ENCODE measurements at regions not wholly inside any gene's neighbourhood (a gene's known extent, or its start where the extent isn't known, plus 50 kb on each side); places are given as distances from the start of the nearest gene placed in this dataset.
"Not testable (repeated sequence)": the region's sequence is repeated elsewhere in the genome, so short reads cannot be mapped to it uniquely, and the experiment has no call there.

- DNase-seq, result no peak
Observed at GRCh38 chr1:184851822-184852746, 97.4 kb upstream of the EDEM3 start.

DNA sequence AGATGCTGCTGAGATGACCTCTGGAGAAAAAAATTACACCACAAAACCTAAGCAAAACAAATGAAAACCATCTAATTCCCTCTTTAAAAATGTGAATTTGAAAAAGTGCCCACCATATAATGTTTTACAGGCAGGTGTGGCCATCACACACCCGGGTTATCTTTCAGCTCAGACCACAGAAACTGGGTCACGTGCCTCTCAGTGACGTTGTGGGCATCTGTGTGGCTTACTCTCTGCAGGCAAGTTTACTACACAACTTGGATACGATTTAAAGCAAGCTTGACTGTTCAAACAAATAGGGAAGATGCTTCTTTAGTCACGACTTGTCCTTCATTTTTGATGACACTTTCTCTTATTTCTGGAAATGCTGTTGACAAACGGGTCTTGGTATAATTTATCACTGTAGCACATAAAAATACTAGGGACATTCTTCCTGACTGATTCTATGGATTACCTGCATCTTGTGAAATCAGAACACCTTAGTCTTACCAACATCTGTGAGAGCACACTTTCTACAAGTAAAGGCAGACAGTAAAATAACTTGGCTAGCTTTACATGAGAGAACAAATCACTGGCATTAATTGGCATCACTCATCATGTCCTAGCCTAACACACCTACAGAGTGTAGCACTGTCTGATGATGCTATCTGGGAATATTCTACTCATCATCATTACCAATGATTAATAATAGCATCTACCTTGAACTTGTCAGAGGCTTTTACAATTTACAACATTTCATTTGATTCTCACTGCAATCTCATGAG lies 89.3 kb upstream of the EDEM3 start:
- no peak for DNase-seq

DNA sequence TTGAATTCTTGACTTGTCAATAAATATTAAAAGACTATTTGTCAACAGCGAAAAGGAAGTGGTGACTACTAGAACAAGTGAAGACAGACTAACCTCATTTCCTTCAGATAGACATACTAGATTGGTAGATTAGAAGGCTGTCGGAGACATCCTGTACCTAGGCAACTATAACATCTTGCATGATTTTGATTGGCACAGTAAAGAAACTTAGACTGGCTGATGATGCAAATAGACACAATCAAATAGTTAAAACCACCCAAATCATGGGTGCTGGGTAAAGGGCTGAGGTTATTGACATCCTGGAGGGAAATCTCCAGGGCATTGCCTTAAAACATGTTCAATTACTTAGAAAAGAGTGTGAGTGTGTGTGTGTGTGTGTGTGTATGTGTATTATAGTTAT lies 85.9 kb upstream of the EDEM3 start:
- DNase-seq, result no peak

- peak; percentile 39 for DNase-seq
Observed at GRCh38 chr1:184838504-184838951, 83.9 kb upstream of the EDEM3 start.

GRCh38 chr1:184836934-184837895 lies 82.6 kb upstream of the EDEM3 start:
- DNase-seq, result no peak

DNA sequence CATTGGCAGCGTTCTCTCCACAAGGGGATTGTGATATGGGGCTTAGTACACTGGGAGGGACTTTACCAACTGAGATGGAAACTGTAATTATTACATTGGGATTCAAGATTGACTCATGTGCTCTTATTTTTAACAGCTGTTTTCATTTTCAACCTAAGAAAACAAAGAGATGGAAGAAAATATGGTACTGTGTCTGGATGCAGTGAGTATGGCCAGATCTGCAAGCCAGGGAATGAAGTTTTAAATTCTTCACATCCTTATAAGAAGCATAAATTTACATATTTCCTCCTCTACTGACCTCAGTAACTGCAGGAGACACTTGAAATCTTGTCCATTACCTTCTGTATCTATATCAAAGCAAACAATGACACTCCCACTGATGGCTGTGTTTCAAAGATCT lies 81.5 kb upstream of the EDEM3 start:
- no peak for DNase-seq

- not testable (repeated sequence) for DNase-seq
Observed at GRCh38 chr1:184833994-184834393, 79.3 kb upstream of the EDEM3 start.

GRCh38 chr1:184832517-184832916 lies 77.9 kb upstream of the EDEM3 start:
- no peak for DNase-seq

- not testable (repeated sequence) for DNase-seq
Observed at GRCh38 chr1:184829496-184829895, 74.8 kb upstream of the EDEM3 start.

GRCh38 chr1:184828369-184828717 lies 73.7 kb upstream of the EDEM3 start:
- DNase-seq, result no peak

DNA sequence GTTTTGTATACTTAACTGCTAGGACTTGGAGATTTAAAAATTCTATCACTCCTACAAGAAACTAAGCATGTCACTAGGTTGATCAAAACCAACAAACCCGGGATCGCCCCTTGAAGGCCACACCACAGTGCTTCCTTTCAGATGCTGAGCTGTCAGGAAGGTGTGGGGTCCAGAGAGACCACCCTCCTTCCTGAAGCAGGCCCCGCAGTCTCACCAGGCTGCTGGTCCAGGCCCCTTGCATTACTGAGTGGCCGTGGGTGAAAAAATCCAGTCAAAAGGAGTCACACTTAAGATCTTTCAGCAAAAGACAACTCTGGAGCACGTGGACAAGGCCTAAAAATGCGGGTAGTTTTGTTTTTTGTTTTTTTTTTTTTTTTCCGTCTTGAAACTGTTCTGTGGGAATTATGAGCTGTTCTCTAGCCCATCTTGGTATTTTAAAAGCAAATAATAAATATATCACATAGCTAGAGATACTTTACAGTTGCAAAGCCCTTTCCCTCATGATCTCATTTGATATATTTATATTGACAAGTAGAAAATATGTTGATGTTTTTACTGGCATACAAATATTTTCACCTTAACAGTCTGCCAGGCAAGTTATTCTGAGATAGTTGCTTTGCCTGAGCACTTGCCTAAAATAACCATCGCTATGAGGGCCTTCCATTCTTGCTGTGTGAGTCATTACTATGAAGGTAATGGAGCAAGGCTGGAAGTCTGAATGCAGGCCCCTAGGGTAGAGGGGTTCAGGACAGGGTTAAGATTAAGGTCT lies 73.1 kb upstream of the EDEM3 start:
- no peak for DNase-seq

DNA sequence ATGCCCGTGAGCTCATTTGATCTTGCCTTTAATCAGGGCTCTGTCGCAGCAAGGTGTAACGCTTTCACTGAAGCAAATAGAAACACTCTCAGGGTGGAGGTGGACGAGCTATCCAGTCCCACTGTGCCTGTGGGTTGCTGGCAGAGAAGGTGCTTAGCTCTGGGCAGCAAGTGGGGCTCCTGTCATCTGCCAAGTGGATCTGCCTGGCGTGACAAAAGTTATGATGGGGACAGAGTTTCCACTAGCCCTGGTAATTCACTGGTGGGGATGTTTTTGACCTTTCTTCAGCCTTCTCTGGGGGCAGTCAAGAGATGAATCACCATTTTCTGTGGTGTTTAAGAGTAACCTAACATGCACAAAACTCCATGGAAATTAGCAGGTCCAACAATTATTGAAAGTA lies 71.3 kb upstream of the EDEM3 start:
- DNase-seq, result no peak

DNA sequence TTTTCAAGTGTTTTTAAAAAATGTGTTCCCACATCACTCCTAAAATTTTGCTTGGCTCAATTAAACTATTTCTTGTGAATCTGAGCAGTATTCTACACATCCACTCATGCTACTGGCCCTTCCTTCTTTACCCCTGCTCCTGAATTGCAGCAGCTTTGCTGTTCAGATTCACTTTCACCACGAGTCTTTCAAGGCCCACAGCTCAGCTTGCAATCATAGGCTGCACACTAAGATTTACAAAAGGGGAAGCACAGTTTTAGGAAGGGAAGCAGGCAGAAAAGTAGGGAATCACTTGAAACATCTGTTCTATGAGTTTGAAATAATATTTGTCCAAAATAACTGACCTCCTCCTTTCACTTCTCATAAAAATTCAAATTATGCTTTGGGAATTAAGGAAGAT lies 70.9 kb upstream of the EDEM3 start:
- DNase-seq, result no peak

- DNase-seq, result no peak
Observed at GRCh38 chr1:184824691-184825323, 70.1 kb upstream of the EDEM3 start.

- DNase-seq, result no peak
Observed at GRCh38 chr1:184823080-184823479, 68.4 kb upstream of the EDEM3 start.

DNA sequence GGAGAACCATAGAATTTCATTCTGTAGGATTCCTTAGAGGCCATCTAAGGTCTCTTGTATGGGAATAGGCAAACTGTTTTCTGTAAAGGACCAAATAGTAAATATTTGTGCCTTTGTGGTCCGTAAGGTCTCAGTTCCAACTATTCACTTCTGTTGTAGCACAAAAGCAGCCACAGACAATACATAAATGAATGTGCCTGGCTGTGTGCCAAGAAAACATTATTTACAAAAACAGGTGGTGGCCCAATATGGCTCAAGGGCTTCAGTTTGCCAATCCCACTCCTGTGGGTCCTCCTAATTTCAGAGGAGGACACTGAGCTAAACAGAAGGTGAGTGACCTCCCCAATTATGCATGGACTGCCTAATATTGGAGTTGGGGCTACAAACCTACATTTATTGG lies 67.6 kb upstream of the EDEM3 start:
- no peak for DNase-seq

- DNase-seq, result no peak
Observed at GRCh38 chr1:184821658-184822057, 67.0 kb upstream of the EDEM3 start.

DNA sequence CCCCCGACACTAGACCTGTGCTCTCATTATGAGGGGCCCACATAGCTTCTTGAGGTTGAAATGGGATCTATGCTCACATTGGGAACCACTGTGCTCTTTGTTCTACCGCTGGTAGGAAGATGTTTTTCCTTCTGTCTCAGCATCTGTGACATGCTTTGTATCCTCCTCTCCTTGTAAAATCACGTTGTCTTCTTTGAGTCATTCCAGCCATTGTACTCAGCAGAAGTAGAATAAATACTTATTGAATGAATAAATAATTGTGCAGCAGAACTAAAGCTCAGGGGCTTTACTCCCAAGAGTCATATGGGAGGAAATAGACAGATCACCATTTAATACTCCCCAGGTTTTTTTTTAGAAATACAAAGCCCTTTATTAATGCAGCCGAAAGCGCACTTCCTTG lies 66.3 kb upstream of the EDEM3 start:
- DNase-seq, result no peak

DNA sequence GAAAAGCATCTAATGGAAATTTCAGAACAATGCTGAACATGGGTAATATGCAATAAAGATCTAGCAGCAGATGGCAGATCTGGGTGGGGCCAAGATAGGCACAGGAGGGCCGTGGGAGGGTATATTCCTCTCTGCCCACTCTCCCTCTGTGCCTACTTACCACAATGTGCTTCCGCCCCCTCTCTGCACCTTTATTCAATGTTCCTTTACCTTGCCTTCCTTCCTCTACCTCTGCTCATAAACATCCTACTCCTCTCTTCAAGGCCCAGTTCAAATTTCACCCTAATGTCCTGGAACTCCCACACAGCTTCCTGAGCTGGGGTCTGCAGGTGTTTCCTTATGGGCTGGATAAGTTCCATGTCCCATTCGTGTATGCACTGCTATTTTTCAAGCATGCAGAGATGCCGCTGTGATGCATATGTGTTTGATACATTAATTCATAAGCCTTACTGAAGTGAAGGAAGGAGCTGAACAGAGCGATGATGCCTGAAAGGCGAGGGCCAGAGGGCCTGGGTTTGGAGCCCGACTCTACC lies 65.6 kb upstream of the EDEM3 start:
- no peak for DNase-seq

DNA sequence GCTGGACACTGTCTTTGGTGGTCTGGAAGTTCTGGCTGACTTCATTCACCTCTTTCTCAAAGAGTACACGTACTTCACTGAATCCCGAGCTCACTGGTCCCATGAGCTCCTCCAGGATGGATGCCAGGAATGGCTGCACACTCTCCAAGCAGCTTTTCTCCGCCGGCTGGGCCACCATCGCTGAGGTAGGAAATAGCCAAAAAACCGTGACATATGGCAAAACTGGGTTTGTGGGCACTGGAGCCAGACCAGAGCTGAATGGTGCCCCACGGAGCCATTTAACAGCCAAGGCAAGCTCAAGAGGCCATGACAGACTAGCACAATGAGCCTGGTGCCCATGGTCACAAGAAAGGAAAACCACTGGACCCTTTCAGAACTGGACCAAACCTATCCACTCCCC lies 64.0 kb upstream of the EDEM3 start:
- no peak for DNase-seq

- DNase-seq, result not testable (repeated sequence)
Observed at GRCh38 chr1:184817003-184817402, 62.3 kb upstream of the EDEM3 start.
